OCI-LY1 (cell line): ENCODE measurements at regions not wholly inside any gene's neighbourhood (a gene's known extent, or its start where the extent isn't known, plus 50 kb on each side); places are given as distances from the start of the nearest gene placed in this dataset.

ENCODE experiments used
- CTCF ChIP-seq: fragments of 200-600 bp; sonication (generic), shearing (Covaris generic); IDR thresholded peaks from 2 replicates; pipeline ENCODE4 v1.5.1; 2017; ENCODE audit warnings: mild to moderate bottlenecking, antibody characterized with exemption, low read length, moderate library complexity, mixed read lengths
- EZH2 ChIP-seq: fragments of 200-600 bp; sonication (generic), shearing (Covaris generic); IDR thresholded peaks from 2 replicates; pipeline ENCODE4 v1.8.0; 2017; ENCODE audit warnings: borderline replicate concordance, mixed run types, mild to moderate bottlenecking, antibody characterized with exemption, low read length, moderate library complexity, mixed read lengths

GRCh38 chr6:170224694-170225660, 65.9 kb downstream of the DLL1 start:
- no peak for TF ChIP-seq CTCF
- no peak for TF ChIP-seq EZH2
